K562 (cell line): ENCODE measurements at regions not wholly inside any gene's neighbourhood (a gene's known extent, or its start where the extent isn't known, plus 50 kb on each side); places are given as distances from the start of the nearest gene placed in this dataset.

Source experiments
- ATAC-seq: fragments of 200-7000 bp; cut with Tn5 transposase; 3 replicates; pipeline ENCODE4 v1.9.1; 2020; ENCODE audit warnings: moderate library complexity
- BruUV-seq: library from RNA; stranded (reverse); fragments of 400-500 nt; replicated peaks from 2 replicates; lab custom pipeline; 2021; lab: Mats Ljungman, UMichigan
- CTCF ChIA-PET: fragments of 300-600 bp; formaldehyde crosslinking; extraction: SDS; loops from one replicate; lab custom pipeline; 2021; ENCODE audit warnings: low intra/inter-chr PET ratio; lab: Yijun Ruan, JAX
- POLR2A ChIA-PET: fragments of 300-600, 350-650 bp; sonication (Branson Sonifier 250); formaldehyde crosslinking; extraction: SDS; loops from one replicate; lab custom pipeline; 2021; ENCODE audit warnings: antibody characterized with exemption, inconsistent platforms; lab: Yijun Ruan, JAX
- DNase-seq, 4 experiments: peaks; one replicate each; pipeline versions ENCODE4 v3.0.0 to v3.0.0-alpha.2; 2011 to 2018; ENCODE audit warnings: low spot score in 3 of 4, mixed read lengths in 3 of 4; ENCODE audit errors: extremely low read depth in 1 of 4
- FAIRE-seq: peaks from 2 replicates; lab custom pipeline; 2011; peaks lifted over from hg19 to GRCh38; lab: Jason Lieb, UNC
- H2AFZ ChIP-seq: 2 replicates; pipeline ENCODE4 v1.6.0; 2011; ENCODE audit warnings: low read depth, low read length, control low read depth, inconsistent platforms
- H3K27ac ChIP-seq: fragments of 200-600 bp; 3 replicates; pipeline ENCODE4 v1.8.0; 2011; ENCODE audit warnings: low read depth, mild to moderate bottlenecking, control low read depth, inconsistent platforms, low read length, moderate library complexity, mixed read lengths; ENCODE audit errors: extremely low read depth
- H3K27me3 ChIP-seq, 2 experiments: fragments of 300-600 bp in 1 of 2; 2 replicates in 1 of 2; 3 replicates in 1 of 2; pipeline versions ENCODE4 v1.6.0 to v1.8.0; 2011; ENCODE audit warnings: inconsistent platforms in 2 of 2, low read length in 2 of 2, mild to moderate bottlenecking in 1 of 2, mixed read lengths in 1 of 2, moderate library complexity in 1 of 2; ENCODE audit not compliant: control insufficient read depth in 2 of 2, insufficient read depth in 2 of 2
- H3K36me3 ChIP-seq: fragments of 300-600 bp; 3 replicates; pipeline ENCODE4 v1.8.0; 2011; ENCODE audit warnings: mild to moderate bottlenecking, low read length, inconsistent platforms; ENCODE audit not compliant: control insufficient read depth, insufficient read depth
- H3K4me1 ChIP-seq, 2 experiments: fragments of 200-600 bp in 1 of 2; replicated peaks in 1 of 2; 2 replicates in 1 of 2; 3 replicates in 1 of 2; pipeline versions ENCODE4 v1.5.1 to v1.8.0; 2011; ENCODE audit warnings: inconsistent platforms in 2 of 2, low read length in 2 of 2, mild to moderate bottlenecking in 1 of 2, mixed read lengths in 1 of 2, moderate library complexity in 1 of 2; ENCODE audit not compliant: control insufficient read depth in 2 of 2, insufficient read depth in 2 of 2
- H3K4me2 ChIP-seq: 2 replicates; pipeline ENCODE4 v1.6.1; 2011; ENCODE audit warnings: low read length, control low read depth, inconsistent platforms, mixed read lengths; ENCODE audit not compliant: insufficient read depth
- H3K4me3 ChIP-seq: fragments of 200-600 bp; sonication (generic), shearing (Covaris generic); 2 replicates; pipeline ENCODE4 v1.5.1; 2016; ENCODE audit warnings: control low read depth, inconsistent platforms
- H3K79me2 ChIP-seq: fragments of 200-600 bp; 3 replicates; pipeline ENCODE4 v1.8.0; 2011; ENCODE audit warnings: low read length, inconsistent platforms; ENCODE audit not compliant: control insufficient read depth, insufficient read depth
- H3K9ac ChIP-seq, 2 experiments: 2 replicates each; pipeline versions ENCODE4 v1.6.0 to v1.6.1; 2011; ENCODE audit warnings: low read depth in 2 of 2, low read length in 2 of 2, control low read depth in 1 of 2, inconsistent platforms in 1 of 2, mild to moderate bottlenecking in 1 of 2, mixed read lengths in 1 of 2; ENCODE audit not compliant: insufficient read depth in 1 of 2
- H3K9me1 ChIP-seq: one replicate; pipeline ENCODE4 v1.6.0; 2011; ENCODE audit warnings: inconsistent platforms, mild to moderate bottlenecking, low read length, moderate library complexity; ENCODE audit not compliant: control insufficient read depth, insufficient read depth
- H3K9me3 ChIP-seq: replicated peaks from 2 replicates; pipeline ENCODE4 v1.5.1; 2011; ENCODE audit warnings: low read depth, low read length, inconsistent platforms; ENCODE audit not compliant: control insufficient read depth, insufficient read depth
- H4K20me1 ChIP-seq: replicated peaks from 2 replicates; pipeline ENCODE4 v1.6.1; 2011; ENCODE audit warnings: low read length, inconsistent platforms, mixed read lengths; ENCODE audit not compliant: control insufficient read depth, insufficient read depth
- ILK ChIP-seq: fragments of 450-650 bp; IDR thresholded peaks from 2 replicates; pipeline ENCODE4 v1.6.1; 2016; ENCODE audit warnings: missing genetic modification characterization, low read depth, mild to moderate bottlenecking, missing compliant biosample characterization, moderate library complexity, borderline replicate concordance
- PBX2 ChIP-seq, 2 experiments: IDR thresholded peaks in 1 of 2; conservative IDR thresholded peaks in 1 of 2; 2 replicates each; pipeline ENCODE4 v1.6.1; 2016; ENCODE audit warnings: low read depth in 2 of 2, mild to moderate bottlenecking in 1 of 2, missing compliant biosample characterization in 1 of 2, missing genetic modification characterization in 1 of 2, moderate library complexity in 1 of 2
- RNF219 ChIP-seq: fragments of 250-450 bp; sonication (Bioruptor Pico); IDR thresholded peaks from 2 replicates; pipeline ENCODE4 v1.5.0; 2022; ENCODE audit warnings: mild to moderate bottlenecking
- ZFP30 ChIP-seq: fragments of 250-450 bp; sonication (Bioruptor Pico); IDR thresholded peaks from 2 replicates; pipeline ENCODE4 v1.8.0; 2022; ENCODE audit warnings: moderate library complexity, mild to moderate bottlenecking, inconsistent platforms, borderline replicate concordance
- ZNF518B ChIP-seq: fragments of 250-450 bp; sonication (Bioruptor Pico); IDR thresholded peaks from 2 replicates; pipeline ENCODE4 v1.5.0; 2021; ENCODE audit warnings: mild to moderate bottlenecking, moderate library complexity
- WGBS: fragments of 100-300 bp; shearing (Covaris generic); methylation state at CpG from one replicate; pipeline ENCODE4 v1.1.6; 2016; ENCODE audit warnings: low coverage, mixed read lengths; ENCODE audit not compliant: insufficient coverage; ENCODE audit errors: missing lambda C conversion rate; 5-methylcytosine and 5-hydroxymethylcytosine counted together
- in situ Hi-C: fragments of 300-500 bp; cut with MboI; formaldehyde crosslinking; loops from 4 replicates; pipeline ENCODE4 v1.15.0; 2018; ENCODE audit warnings: inconsistent platforms, mixed read lengths
- intact Hi-C: fragments of 100-400 bp; cut with micrococcal nuclease; formaldehyde crosslinking; loops from 2 replicates; pipeline ENCODE4 v1.14.2; 2022

- ChIA-PET POLR2A (no interaction called here), CTCF (no interaction called here)
- H3K4me1 ChIP-seq = no peaks in the 10 kb centered on the region
- no peak overlapping the region for H3K9ac ChIP-seq
- 0% methylated on average over 1 of the region's 1 CpG for WGBS
- H3K9me1 ChIP-seq = no peaks in the 10 kb centered on the region
- H3K27ac ChIP-seq = no peak overlapping the region
- ATAC-seq = no peak
- no peaks in the 10 kb centered on the region for H3K27me3 ChIP-seq
- H3K4me3 ChIP-seq = no peak overlapping the region
- H4K20me1 ChIP-seq = no peaks in the 10 kb centered on the region
- BruUV-seq = no TSS peak
- FAIRE-seq = no peak
- no peak overlapping the region for H2AFZ ChIP-seq
- intact Hi-C loops = no loop called here
- no peaks in the 10 kb centered on the region for H3K36me3 ChIP-seq
- H3K9me3 ChIP-seq = no peaks in the 10 kb centered on the region
- TF ChIP-seq ZFP30 (no peak), ZNF518B (CRISPR knock-in tag) (no peak), PBX2 (CRISPR knock-in tag; IDR thresholded peaks at IDR 0.05; ENCODE audit: low read depth) (no peak), PBX2 (tag; conservative IDR thresholded peaks at IDR 0.05; ENCODE audit: low read depth) (no peak), ILK (no peak), RNF219 (CRISPR knock-in tag) (no peak)
- TF ChIP-seq, all 486 proteins: peak for 0
- no peak for DNase-seq
- H3K4me2 ChIP-seq = no peak overlapping the region
- H3K79me2 ChIP-seq = no peaks in the 10 kb centered on the region
- in situ Hi-C loops = no loop called here
These were observed 210.0 kb upstream of the OBI1 start for GRCh38 chr13:78868991-78869390.
